GM12892 (cell line): ENCODE measurements at regions not wholly inside any gene's neighbourhood (a gene's known extent, or its start where the extent isn't known, plus 50 kb on each side); places are given as distances from the start of the nearest gene placed in this dataset.

Source experiments
- POLR2A ChIP-seq: IDR thresholded peaks from 2 replicates; pipeline ENCODE4 v1.6.1; 2011; ENCODE audit warnings: low read depth, low read length, control low read depth
- POLR2AphosphoS5 ChIP-seq: IDR thresholded peaks from 2 replicates; pipeline ENCODE4 v1.6.1; 2011; ENCODE audit warnings: low read depth, low read length, control low read depth
- TAF1 ChIP-seq: IDR thresholded peaks from 2 replicates; pipeline ENCODE4 v1.6.1; 2011; ENCODE audit warnings: low read depth, mild to moderate bottlenecking, control low read depth, low read length, borderline replicate concordance

GRCh38 chr2:4381773-4382172, 678.4 kb downstream of the DCDC2C start:
- no peak for TF ChIP-seq POLR2A
- no peak for TF ChIP-seq POLR2AphosphoS5
- TF ChIP-seq TAF1, result no peak
